ENCODE measurements at regions not wholly inside any gene's neighbourhood (a gene's known extent, or its start where the extent isn't known, plus 50 kb on each side); places are given as distances from the start of the nearest gene placed in this dataset.

GRCh38 chr6:47944846-47945245 lies 163.0 kb downstream of the OPN5 start (continued):
- no peak for TF ChIP-seq RREB1 (CRISPR knock-in tag; IDR thresholded peaks at IDR 0.05)
- no peak for TF ChIP-seq MAZ (CRISPR knock-in tag; conservative IDR thresholded peaks at IDR 0.05 in 1 of 2, IDR thresholded peaks at IDR 0.05 in 1 of 2)
- no peak for TF ChIP-seq EZH2 (IDR thresholded peaks at IDR 0.05; ENCODE audit: borderline replicate concordance, low read depth, low read length)
- TF ChIP-seq HMG20A (CRISPR knock-in tag; conservative IDR thresholded peaks at IDR 0.05), result no peak
- TF ChIP-seq GTF2A2 (tag; IDR thresholded peaks at IDR 0.05), result no peak
- no peak for TF ChIP-seq STAT5A (IDR thresholded peaks at IDR 0.05; ENCODE audit: borderline replicate concordance, low read length)
- TF ChIP-seq ZSCAN29 (IDR thresholded peaks at IDR 0.05), result no peak
- no peak for TF ChIP-seq SMC3 (conservative IDR thresholded peaks at IDR 0.05; ENCODE audit: insufficient read depth, low read depth, low read length)
- no peak for TF ChIP-seq HNRNPL (IDR thresholded peaks at IDR 0.05; ENCODE audit: low read depth, low read length)
